Progenitor cell of endocrine pancreas (in vitro differentiated cells): ENCODE measurements at regions not wholly inside any gene's neighbourhood (a gene's known extent, or its start where the extent isn't known, plus 50 kb on each side); places are given as distances from the start of the nearest gene placed in this dataset.

Source experiments
- DNase-seq: peaks from one replicate; pipeline ENCODE4 v3.0.0; 2021; ENCODE audit warnings: low spot score; ENCODE audit not compliant: unreplicated experiment
- H3K27ac Mint-ChIP-seq: 2 replicates; pipeline ENCODE4 v1.8.0; 2021; ENCODE audit warnings: mild to moderate bottlenecking, moderate library complexity, mixed read lengths
- H3K27me3 Mint-ChIP-seq: 2 replicates; pipeline ENCODE4 v1.8.0; 2021; ENCODE audit warnings: mixed read lengths
- H3K36me3 Mint-ChIP-seq: 2 replicates; pipeline ENCODE4 v1.8.0; 2022; ENCODE audit warnings: mixed read lengths; ENCODE audit not compliant: insufficient read depth
- H3K4me1 Mint-ChIP-seq: 2 replicates; pipeline ENCODE4 v1.8.0; 2021; ENCODE audit warnings: low read depth, mixed read lengths
- H3K4me3 Mint-ChIP-seq: 2 replicates; pipeline ENCODE4 v1.8.0; 2021; ENCODE audit warnings: low read depth, mild to moderate bottlenecking, moderate library complexity, mixed read lengths
- H3K9me3 Mint-ChIP-seq: 2 replicates; pipeline ENCODE4 v1.8.0; 2021; ENCODE audit warnings: low read depth, mixed read lengths
- TF ChIP-seq, protein P1 (sequence below): fragments of 200-600 bp; sonication (generic); IDR thresholded peaks from one replicate; pipeline ENCODE4 v1.5.0; 2021; ENCODE audit warnings: antibody characterized with exemption, mild to moderate bottlenecking; ENCODE audit not compliant: unreplicated experiment

DNA sequence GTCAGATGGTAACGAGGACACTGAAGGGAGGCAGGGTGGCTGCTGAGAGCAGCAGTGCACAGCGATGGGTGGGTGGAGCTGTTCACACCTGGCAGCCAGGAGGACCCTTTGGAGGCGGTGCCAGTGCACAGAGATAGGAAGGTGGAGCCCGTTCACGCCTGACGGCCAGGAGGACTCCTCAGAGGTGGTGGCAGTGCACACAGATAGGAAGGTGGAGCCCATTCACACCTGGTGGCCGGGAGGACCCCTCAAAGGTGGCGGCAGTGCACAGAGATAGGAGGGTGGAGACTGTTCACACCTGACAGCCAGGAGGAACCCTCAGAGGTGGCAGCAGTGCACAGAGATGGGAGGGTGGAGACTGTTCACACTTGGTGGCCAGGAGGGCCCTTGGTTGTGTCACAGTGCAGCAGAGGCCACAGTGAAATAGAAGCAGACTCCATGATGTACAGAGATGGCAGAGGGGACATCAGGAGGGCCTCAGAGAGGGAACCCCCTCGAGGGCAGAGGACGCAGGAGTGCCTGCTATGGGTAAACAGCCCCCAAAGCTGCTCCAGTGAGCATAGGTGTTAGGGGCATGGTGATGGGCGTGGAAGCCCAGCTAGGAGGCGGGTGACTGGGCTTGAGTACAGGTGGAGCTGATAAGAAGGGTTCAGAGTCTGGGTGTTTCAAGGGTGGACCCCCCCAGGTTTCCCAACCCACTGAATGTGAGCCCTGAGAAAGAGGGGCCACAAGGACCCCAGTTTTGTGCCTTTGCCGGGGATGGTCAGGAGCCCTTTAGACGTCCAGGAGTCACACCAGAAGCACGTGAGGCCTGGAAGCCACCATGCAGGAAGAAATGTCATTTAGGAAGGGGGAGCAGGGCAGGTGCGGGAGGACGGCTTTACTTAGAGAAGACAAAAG is 566.7 kb downstream of the BRD1 start:
- no peaks in the 10 kb centered on the region for H3K36me3 Mint-ChIP-seq
- no peak for DNase-seq

DNA sequence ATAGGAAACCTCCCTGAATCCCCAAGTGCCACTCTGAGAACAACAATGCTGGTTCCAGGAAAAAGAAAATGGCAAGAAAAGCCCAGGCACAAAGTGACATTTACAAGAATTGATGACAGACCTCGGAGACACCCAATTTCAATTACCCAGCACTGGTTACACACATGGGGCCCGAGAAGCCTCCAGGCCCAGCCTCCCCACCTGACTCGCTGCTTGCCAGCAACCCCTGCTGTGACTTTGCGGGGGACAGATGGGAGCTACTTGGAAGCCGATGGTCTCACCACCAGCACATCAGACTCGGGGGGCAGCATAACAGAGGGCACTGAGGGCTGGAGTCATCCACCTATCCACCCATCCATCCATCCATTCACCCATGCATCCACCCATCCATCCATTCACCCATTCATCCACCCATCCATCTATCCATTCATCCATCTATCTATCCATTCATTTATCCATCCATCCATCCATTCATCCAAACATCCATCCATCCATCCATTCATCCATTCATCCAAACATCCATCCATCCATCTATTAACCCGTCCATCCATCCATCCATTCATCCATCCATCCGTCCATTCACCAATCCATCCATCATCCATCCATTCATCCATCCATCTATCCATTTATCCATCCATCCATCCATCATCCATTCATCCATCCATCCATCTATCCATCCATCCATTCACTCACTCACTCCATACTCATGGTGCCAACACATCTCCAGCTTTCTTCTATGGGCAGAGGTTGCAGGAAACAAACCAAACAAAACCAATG is 567.6 kb downstream of the BRD1 start:
- DNase-seq = no peak
- H3K27ac Mint-ChIP-seq = no peak overlapping the region
- TF ChIP-seq, protein P1, sequence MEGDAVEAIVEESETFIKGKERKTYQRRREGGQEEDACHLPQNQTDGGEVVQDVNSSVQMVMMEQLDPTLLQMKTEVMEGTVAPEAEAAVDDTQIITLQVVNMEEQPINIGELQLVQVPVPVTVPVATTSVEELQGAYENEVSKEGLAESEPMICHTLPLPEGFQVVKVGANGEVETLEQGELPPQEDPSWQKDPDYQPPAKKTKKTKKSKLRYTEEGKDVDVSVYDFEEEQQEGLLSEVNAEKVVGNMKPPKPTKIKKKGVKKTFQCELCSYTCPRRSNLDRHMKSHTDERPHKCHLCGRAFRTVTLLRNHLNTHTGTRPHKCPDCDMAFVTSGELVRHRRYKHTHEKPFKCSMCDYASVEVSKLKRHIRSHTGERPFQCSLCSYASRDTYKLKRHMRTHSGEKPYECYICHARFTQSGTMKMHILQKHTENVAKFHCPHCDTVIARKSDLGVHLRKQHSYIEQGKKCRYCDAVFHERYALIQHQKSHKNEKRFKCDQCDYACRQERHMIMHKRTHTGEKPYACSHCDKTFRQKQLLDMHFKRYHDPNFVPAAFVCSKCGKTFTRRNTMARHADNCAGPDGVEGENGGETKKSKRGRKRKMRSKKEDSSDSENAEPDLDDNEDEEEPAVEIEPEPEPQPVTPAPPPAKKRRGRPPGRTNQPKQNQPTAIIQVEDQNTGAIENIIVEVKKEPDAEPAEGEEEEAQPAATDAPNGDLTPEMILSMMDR = no peak
- H3K9me3 Mint-ChIP-seq = no peaks in the 10 kb centered on the region
- no peaks in the 10 kb centered on the region for H3K4me1 Mint-ChIP-seq
- H3K36me3 Mint-ChIP-seq = no peaks in the 10 kb centered on the region
- H3K27me3 Mint-ChIP-seq = peaks cover 11% of the 10 kb centered on the region
- H3K4me3 Mint-ChIP-seq = no peak overlapping the region

More for the DNA sequence above, 566.7 kb downstream of the BRD1 start:
- no peaks in the 10 kb centered on the region for H3K9me3 Mint-ChIP-seq
- TF ChIP-seq, protein P1 = no peak
- no peak overlapping the region for H3K27ac Mint-ChIP-seq
- H3K4me1 Mint-ChIP-seq = no peaks in the 10 kb centered on the region
- H3K4me3 Mint-ChIP-seq = no peak overlapping the region
- H3K27me3 Mint-ChIP-seq = peaks cover 13% of the 10 kb centered on the region

DNA sequence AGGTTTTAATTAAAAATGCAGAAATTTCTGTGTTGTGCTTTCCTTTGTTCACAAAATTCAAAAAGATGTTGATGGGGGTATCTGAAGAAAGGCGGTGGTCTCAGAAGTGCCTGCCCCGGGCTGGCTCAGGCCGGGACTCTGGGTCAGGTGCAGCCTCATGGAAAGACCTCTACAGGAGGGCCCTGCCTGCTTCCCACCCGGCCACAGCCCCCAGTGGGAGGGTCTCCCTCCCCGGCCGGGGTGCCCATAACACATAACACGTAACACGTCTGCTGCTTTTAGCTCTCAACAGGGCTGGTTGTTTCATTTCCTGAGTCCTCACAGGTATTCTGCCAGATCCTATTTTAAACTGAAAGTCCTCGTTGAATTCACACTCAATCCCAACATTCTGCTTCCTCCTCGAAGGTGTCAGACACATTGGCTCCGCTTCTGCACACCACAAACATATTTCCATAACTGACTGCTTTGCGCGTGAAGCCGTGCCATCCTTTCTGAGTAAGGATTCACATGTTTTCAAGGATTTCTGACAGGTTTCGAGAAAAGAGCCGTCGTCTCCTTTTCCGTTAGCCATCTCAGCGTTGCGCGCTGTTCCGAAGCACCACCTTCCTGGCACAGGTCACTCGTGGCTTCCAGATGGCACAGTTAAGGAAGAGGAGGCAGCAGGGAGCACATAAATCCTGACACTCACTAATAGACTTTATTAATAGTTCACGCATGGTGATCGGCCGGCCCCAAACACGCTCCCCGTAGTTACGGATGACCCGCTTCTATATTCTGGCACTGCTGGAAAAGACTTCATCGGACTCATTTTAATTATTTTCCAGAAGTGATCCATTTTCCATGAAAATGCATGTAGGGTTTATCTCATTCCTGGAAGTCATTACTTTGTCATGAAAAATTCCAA is 569.3 kb downstream of the BRD1 start:
- H3K27ac Mint-ChIP-seq = no peak overlapping the region
- no peak for DNase-seq
- no peaks in the 10 kb centered on the region for H3K4me1 Mint-ChIP-seq
- no peaks in the 10 kb centered on the region for H3K36me3 Mint-ChIP-seq
- TF ChIP-seq, protein P1 = no peak
- H3K27me3 Mint-ChIP-seq = peaks cover 6% of the 10 kb centered on the region
- H3K4me3 Mint-ChIP-seq = no peak overlapping the region
- H3K9me3 Mint-ChIP-seq = no peaks in the 10 kb centered on the region

DNA sequence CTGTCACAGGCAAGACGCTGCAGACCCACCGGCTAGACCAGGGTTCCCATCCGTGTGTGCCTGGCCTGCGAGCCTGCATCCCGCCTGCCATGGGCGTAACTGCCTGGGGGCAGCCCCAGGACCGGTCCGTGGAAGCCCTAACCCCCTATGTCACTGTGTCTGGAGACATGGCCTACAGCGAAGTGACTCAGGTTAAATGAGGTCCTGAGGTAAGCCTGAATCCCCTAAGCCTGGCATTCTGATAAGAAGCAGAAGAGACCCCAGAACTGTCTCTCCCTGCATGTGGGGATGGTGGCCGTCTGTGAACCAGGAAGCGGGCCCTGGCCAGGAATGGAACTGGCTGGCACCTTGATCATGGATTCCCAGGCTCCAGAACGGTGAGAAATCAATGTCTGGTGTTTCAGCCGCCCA is 570.1 kb downstream of the BRD1 start:
- TF ChIP-seq, protein P1 = no peak
- DNase-seq = no peak
- H3K9me3 Mint-ChIP-seq = no peaks in the 10 kb centered on the region
- no peak overlapping the region for H3K4me3 Mint-ChIP-seq
- H3K27me3 Mint-ChIP-seq = peaks cover 6% of the 10 kb centered on the region
- H3K27ac Mint-ChIP-seq = no peak overlapping the region
- H3K36me3 Mint-ChIP-seq = no peaks in the 10 kb centered on the region
- no peaks in the 10 kb centered on the region for H3K4me1 Mint-ChIP-seq
